ENCODE measurements at regions not wholly inside any gene's neighbourhood (a gene's known extent, or its start where the extent isn't known, plus 50 kb on each side); places are given as distances from the start of the nearest gene placed in this dataset.

DNA sequence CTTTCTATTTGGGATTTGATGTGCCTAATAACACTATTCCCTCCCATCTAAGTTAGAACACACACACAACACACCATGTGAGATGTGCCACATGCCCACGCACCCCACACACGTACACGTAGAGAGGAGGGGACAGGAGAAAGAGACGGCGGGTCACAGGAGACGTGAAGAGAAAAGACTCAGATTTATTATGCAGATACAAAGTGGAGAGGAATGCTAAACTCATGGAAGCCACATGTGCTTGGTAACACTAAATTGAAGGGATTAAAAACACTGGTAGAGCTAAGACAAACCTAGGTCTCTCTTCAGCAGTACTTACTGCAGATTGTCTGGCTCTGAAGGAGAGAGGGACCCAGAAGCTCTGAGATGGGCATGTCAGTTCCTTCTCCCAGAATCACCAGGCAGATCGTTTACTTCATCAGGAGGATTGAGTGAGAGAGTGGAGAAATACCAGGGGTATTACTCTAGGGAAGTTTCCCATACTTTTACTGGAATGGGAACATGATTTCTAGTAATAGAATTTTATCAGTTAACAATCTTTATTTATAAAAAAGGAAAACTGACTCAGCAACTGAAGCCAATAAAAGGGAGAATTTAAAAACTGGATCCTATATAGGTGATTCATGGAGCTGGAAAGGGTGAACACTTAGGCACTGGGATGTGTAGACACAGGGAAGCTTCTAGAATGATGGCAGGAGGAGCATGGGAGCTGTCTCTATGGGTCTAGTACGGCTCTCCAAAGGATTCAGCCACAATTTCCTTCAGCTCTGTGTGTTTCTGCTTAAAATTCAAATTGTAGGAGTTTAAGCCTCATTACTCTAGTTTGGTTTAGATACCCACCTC, 139.4 kb downstream of the MACIR start:
- H3K27me3 ChIP-seq (ENCODE audit: insufficient read depth, low read length, poor library complexity, severe bottlenecking) = no peaks in the 10 kb centered on the region
- no peaks in the 10 kb centered on the region for H3K36me3 ChIP-seq (ENCODE audit: insufficient read depth, low read length)
- H3K9me2 ChIP-seq (replicated peaks; ENCODE audit: low read depth, low read length) = no peaks in the 10 kb centered on the region
- no peaks in the 10 kb centered on the region for H3K9me3 ChIP-seq (ENCODE audit: insufficient read depth, low read depth, low read length)
- no peak overlapping the region for H3K4me2 ChIP-seq (ENCODE audit: low read depth, low read length, poor library complexity, severe bottlenecking)
- H3K79me2 ChIP-seq (ENCODE audit: insufficient read depth, low read length) = no peaks in the 10 kb centered on the region
- no peak overlapping the region for H3K4me3 ChIP-seq (ENCODE audit: low read length, poor library complexity, severe bottlenecking)
- H2AFZ ChIP-seq (ENCODE audit: low read length) = no peak overlapping the region
- H3F3A ChIP-seq (ENCODE audit: low read depth) = no peaks in the 10 kb centered on the region
- no peaks in the 10 kb centered on the region for H4K20me1 ChIP-seq (ENCODE audit: insufficient read depth, low read length, poor library complexity, severe bottlenecking)
- H3K4me1 ChIP-seq (ENCODE audit: insufficient read depth, low read length, poor library complexity, severe bottlenecking) = peaks cover 3% of the 10 kb centered on the region
- no peak for TF ChIP-seq EZH2phosphoT487 (IDR thresholded peaks at IDR 0.05; ENCODE audit: borderline replicate concordance)
- TF ChIP-seq, protein P1, sequence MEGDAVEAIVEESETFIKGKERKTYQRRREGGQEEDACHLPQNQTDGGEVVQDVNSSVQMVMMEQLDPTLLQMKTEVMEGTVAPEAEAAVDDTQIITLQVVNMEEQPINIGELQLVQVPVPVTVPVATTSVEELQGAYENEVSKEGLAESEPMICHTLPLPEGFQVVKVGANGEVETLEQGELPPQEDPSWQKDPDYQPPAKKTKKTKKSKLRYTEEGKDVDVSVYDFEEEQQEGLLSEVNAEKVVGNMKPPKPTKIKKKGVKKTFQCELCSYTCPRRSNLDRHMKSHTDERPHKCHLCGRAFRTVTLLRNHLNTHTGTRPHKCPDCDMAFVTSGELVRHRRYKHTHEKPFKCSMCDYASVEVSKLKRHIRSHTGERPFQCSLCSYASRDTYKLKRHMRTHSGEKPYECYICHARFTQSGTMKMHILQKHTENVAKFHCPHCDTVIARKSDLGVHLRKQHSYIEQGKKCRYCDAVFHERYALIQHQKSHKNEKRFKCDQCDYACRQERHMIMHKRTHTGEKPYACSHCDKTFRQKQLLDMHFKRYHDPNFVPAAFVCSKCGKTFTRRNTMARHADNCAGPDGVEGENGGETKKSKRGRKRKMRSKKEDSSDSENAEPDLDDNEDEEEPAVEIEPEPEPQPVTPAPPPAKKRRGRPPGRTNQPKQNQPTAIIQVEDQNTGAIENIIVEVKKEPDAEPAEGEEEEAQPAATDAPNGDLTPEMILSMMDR (conservative IDR thresholded peaks at IDR 0.05; ENCODE audit: low read length) = no peak
- H3K9ac ChIP-seq (ENCODE audit: low read depth, low read length, poor library complexity, severe bottlenecking) = no peak overlapping the region

DNA sequence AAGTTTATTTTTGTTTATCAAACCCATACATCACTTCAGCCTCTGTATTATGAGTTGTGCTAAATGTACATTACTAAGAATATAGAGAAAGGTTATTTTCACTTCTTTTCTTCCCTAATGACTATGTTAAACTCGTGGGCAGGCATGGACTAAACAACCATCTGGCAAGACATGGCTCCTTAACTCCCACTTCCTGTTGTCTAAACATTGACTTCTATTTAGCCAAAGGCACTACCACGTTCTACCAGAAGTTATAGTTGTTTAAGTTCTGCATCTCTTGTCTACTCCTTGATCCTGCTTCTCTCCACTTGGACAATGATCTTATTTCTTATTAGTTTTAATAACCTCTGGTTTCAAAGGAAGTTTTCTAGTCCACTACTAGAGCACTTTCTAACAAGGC, 136.1 kb downstream of the MACIR start:
- Histone ChIP-seq H3K9me2 (replicated peaks; ENCODE audit: low read depth, low read length) (no peaks in the 10 kb centered on the region), H3K9ac (ENCODE audit: low read depth, low read length, poor library complexity, severe bottlenecking) (no peak overlapping the region), H3K27me3 (ENCODE audit: insufficient read depth, low read length, poor library complexity, severe bottlenecking) (no peaks in the 10 kb centered on the region), H2AFZ (ENCODE audit: low read length) (no peak overlapping the region), H3F3A (ENCODE audit: low read depth) (no peaks in the 10 kb centered on the region), H3K36me3 (ENCODE audit: insufficient read depth, low read length) (no peaks in the 10 kb centered on the region), H3K4me2 (ENCODE audit: low read depth, low read length, poor library complexity, severe bottlenecking) (no peak overlapping the region), H3K9me3 (ENCODE audit: insufficient read depth, low read depth, low read length) (no peaks in the 10 kb centered on the region), H3K79me2 (ENCODE audit: insufficient read depth, low read length) (no peaks in the 10 kb centered on the region), H4K20me1 (ENCODE audit: insufficient read depth, low read length, poor library complexity, severe bottlenecking) (no peaks in the 10 kb centered on the region), H3K4me3 (ENCODE audit: low read length, poor library complexity, severe bottlenecking) (no peak overlapping the region), H3K4me1 (ENCODE audit: insufficient read depth, low read length, poor library complexity, severe bottlenecking) (peaks cover 3% of the 10 kb centered on the region)
- no peak for TF ChIP-seq EZH2phosphoT487 (IDR thresholded peaks at IDR 0.05; ENCODE audit: borderline replicate concordance)
- TF ChIP-seq, protein P1 (conservative IDR thresholded peaks at IDR 0.05; ENCODE audit: low read length) = no peak

DNA sequence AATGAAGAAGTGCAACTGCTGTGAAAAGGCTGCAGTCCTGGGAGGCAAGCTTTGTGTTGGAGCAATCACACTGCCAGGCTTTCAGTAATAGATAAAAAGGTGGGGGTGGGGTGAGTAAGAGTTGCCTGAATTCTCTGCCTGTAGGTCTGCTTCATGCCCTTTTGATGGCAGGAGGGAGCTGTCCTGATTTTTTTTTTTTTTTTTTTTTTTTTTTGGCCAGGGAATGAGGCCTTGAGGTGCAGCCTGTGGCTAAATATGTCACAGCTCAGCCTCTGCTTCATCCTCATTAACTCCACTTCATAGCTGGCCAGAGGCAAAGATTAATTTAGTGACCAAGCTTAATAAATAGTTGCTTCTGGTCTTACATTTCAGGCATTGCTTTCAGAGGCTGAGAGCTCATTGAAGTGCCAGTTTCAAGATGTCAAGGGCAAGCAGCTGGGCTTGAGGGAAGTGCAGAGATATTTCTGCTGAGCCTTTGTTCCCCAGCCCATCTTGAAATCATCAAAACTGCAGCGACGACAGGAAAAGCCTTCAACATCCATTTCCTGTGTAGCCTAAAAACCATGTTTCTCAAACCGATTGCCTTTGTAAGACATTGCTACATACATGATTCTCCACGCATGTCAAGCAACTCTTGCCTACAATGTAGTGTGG, 134.7 kb downstream of the MACIR start:
- Histone ChIP-seq H4K20me1 (ENCODE audit: insufficient read depth, low read length, poor library complexity, severe bottlenecking) (no peaks in the 10 kb centered on the region), H3K36me3 (ENCODE audit: insufficient read depth, low read length) (no peaks in the 10 kb centered on the region), H3F3A (ENCODE audit: low read depth) (no peaks in the 10 kb centered on the region), H3K9ac (ENCODE audit: low read depth, low read length, poor library complexity, severe bottlenecking) (no peak overlapping the region), H3K4me2 (ENCODE audit: low read depth, low read length, poor library complexity, severe bottlenecking) (no peak overlapping the region), H3K4me3 (ENCODE audit: low read length, poor library complexity, severe bottlenecking) (no peak overlapping the region), H3K27me3 (ENCODE audit: insufficient read depth, low read length, poor library complexity, severe bottlenecking) (no peaks in the 10 kb centered on the region), H3K4me1 (ENCODE audit: insufficient read depth, low read length, poor library complexity, severe bottlenecking) (peaks cover 3% of the 10 kb centered on the region), H3K9me3 (ENCODE audit: insufficient read depth, low read depth, low read length) (no peaks in the 10 kb centered on the region), H3K79me2 (ENCODE audit: insufficient read depth, low read length) (no peaks in the 10 kb centered on the region), H3K9me2 (replicated peaks; ENCODE audit: low read depth, low read length) (no peaks in the 10 kb centered on the region), H2AFZ (ENCODE audit: low read length) (no peak overlapping the region)
- TF ChIP-seq, protein P1 (conservative IDR thresholded peaks at IDR 0.05; ENCODE audit: low read length) = no peak
- no peak for TF ChIP-seq EZH2phosphoT487 (IDR thresholded peaks at IDR 0.05; ENCODE audit: borderline replicate concordance)

Measured in Loucy (cell line).